Thyroid gland (tissue), 4 donors: ENCODE measurements at regions not wholly inside any gene's neighbourhood (a gene's known extent, or its start where the extent isn't known, plus 50 kb on each side); places are given as distances from the start of the nearest gene placed in this dataset.

Experiments used
- DNase-seq, 2 donors: peaks; one replicate each; pipeline ENCODE4 v3.0.0-alpha.2; 2019
- H3K27ac ChIP-seq, 3 donors: fragments of 200-600 bp; sonication (generic); 1 replicate in 2 of 3; 2 replicates in 1 of 3; pipeline ENCODE4 v1.5.1; 2016 to 2019; ENCODE audit warnings: mild to moderate bottlenecking in 1 of 3, moderate library complexity in 1 of 3
- H3K27me3 ChIP-seq: fragments of 200-600 bp; sonication (generic); one replicate; pipeline ENCODE4 v1.5.1; 2019
- H3K36me3 ChIP-seq, 2 donors: fragments of 200-600 bp; sonication (generic); one replicate each; pipeline ENCODE4 v1.5.1; 2016 to 2019
- H3K4me1 ChIP-seq, 2 donors: fragments of 200-600 bp; sonication (generic); one replicate each; pipeline ENCODE4 v1.5.1; 2017 to 2019
- H3K4me3 ChIP-seq, 3 donors: fragments of 200-600 bp; sonication (generic); replicated peaks in 1 of 3; 1 replicate in 2 of 3; 2 replicates in 1 of 3; pipeline ENCODE4 v1.5.1; 2016; ENCODE audit warnings: mild to moderate bottlenecking in 1 of 3
- H3K9me3 ChIP-seq: fragments of 200-600 bp; sonication (generic); one replicate; pipeline ENCODE4 v1.5.1; 2017
- POLR2A ChIP-seq, 2 donors: fragments of 450-650 bp; IDR thresholded peaks; one replicate each; pipeline ENCODE4 v1.6.1; 2017; ENCODE audit warnings: antibody characterized with exemption in 2 of 2, mild to moderate bottlenecking in 2 of 2, moderate library complexity in 1 of 2
- WGBS, 2 donors: methylation state at CpG; one replicate each; pipeline ENCODE4 v1.1.5; 2017; 5-methylcytosine and 5-hydroxymethylcytosine counted together
- intact Hi-C: fragments of 100-400 bp; cut with DNase I; formaldehyde crosslinking; loops from one replicate; pipeline ENCODE4 v1.15.1; 2023
- TF ChIP-seq, protein P1 (sequence below), 6 experiments: fragments of 200-600 bp in 3 of 6; fragments of 450-650 bp in 3 of 6; sonication (generic) in 3 of 6; IDR thresholded peaks; one replicate each; pipeline ENCODE4 v1.5.1; 2016 to 2019; ENCODE audit warnings: antibody characterized with exemption in 6 of 6, mild to moderate bottlenecking in 2 of 6, inconsistent platforms in 1 of 6, moderate library complexity in 1 of 6

DNA sequence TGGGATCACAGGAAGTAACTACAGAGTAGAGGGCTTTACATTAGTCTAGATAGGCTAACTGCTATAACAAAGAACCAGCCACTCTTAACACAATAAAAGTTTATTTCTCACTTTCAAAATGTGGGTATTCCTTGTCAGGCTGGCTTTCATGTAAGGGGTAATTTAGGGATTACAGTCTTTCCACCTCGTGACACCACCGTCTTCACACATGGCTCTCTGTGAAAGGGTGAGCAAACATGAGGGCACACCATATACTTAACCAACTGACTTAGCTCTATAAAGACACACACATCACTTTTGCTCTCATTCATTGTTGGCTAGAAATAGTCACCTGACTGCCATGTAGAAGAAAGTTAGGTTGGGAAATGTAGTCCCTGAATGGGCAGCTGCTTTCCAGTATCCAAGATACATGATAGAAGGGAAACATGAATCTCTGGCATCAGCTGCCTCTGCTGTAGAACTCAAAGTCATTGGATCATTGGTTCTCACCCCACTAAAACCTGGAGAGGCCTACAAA is 66.1 kb upstream of the CRY1 start:
- Histone ChIP-seq H3K4me3 (no peak overlapping the region), H3K36me3 (no peaks in the 10 kb centered on the region), H3K27ac (no peak overlapping the region), H3K9me3 (no peaks in the 10 kb centered on the region), H3K4me1 (no peaks in the 10 kb centered on the region), H3K27me3 (no peaks in the 10 kb centered on the region)
- DNase-seq, result no peak
- 84 to 93% methylated on average over 2 of the region's 2 CpGs for WGBS, 2 donors
- TF ChIP-seq POLR2A (IDR thresholded peaks at IDR 0.05), result no peak
- TF ChIP-seq, protein P1, sequence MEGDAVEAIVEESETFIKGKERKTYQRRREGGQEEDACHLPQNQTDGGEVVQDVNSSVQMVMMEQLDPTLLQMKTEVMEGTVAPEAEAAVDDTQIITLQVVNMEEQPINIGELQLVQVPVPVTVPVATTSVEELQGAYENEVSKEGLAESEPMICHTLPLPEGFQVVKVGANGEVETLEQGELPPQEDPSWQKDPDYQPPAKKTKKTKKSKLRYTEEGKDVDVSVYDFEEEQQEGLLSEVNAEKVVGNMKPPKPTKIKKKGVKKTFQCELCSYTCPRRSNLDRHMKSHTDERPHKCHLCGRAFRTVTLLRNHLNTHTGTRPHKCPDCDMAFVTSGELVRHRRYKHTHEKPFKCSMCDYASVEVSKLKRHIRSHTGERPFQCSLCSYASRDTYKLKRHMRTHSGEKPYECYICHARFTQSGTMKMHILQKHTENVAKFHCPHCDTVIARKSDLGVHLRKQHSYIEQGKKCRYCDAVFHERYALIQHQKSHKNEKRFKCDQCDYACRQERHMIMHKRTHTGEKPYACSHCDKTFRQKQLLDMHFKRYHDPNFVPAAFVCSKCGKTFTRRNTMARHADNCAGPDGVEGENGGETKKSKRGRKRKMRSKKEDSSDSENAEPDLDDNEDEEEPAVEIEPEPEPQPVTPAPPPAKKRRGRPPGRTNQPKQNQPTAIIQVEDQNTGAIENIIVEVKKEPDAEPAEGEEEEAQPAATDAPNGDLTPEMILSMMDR (IDR thresholded peaks at IDR 0.05), result no peak
- intact Hi-C loops, result no loop called here

DNA sequence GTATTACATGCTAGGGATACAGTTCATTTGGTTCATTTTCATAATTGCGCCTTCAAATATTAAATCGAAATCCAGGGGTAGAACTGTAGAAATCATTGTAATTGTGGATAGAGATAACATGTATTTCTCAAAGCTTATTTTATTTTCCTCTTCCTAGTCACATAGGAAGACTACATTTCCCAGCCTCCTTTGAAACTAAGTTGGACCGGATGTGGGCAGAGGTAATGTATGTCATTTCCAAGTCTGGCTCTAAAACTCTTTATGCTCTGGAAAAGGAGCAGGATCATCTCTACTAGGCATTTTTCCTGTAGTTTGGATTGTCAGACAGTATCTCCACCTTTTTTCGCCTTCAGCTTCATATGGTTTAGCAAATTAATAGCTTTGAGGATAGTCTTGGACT is 70.1 kb upstream of the CRY1 start:
- Histone ChIP-seq H3K36me3 (no peaks in the 10 kb centered on the region), H3K27ac (no peak overlapping the region), H3K4me1 (peaks cover 0 to 13% of the 10 kb centered on the region in 2 donors), H3K27me3 (no peaks in the 10 kb centered on the region), H3K9me3 (no peaks in the 10 kb centered on the region), H3K4me3 (no peak overlapping the region)
- DNase-seq, result no peak
- intact Hi-C loops, result no loop called here
- WGBS, 2 donors, result 83 to 94% methylated on average over 4 of the region's 4 CpGs
- TF ChIP-seq, protein P1 (IDR thresholded peaks at IDR 0.05), result no peak
- TF ChIP-seq POLR2A (IDR thresholded peaks at IDR 0.05), result no peak

DNA sequence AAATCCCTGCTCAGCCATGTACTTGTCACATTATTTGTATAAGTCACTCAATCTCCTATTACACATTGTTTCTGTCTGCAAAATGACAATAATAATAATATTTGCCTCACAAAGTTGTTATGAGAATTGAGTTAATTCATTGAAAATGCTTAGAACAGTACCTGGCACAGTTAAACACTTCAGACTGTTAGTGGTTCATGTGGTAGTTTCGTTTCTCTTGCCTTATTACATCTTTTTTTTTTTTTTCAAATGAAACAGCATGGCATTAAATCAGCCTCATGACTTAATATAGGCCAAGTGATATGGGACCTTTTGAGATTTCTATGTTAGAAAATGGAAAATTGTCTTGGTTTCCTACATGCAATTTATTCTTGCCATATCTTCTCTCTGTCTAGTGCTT is 71.0 kb upstream of the CRY1 start:
- no peak for DNase-seq
- Histone ChIP-seq H3K36me3 (no peaks in the 10 kb centered on the region), H3K27me3 (no peaks in the 10 kb centered on the region), H3K27ac (no peak overlapping the region), H3K4me3 (no peak overlapping the region), H3K9me3 (no peaks in the 10 kb centered on the region), H3K4me1 (peaks cover 0 to 13% of the 10 kb centered on the region in 2 donors)
- intact Hi-C loops, result no loop called here
- TF ChIP-seq, protein P1 (IDR thresholded peaks at IDR 0.05), result no peak
- no peak for TF ChIP-seq POLR2A (IDR thresholded peaks at IDR 0.05)
- WGBS, 2 donors, result 65 to 72% methylated on average over 1 of the region's 1 CpG

DNA sequence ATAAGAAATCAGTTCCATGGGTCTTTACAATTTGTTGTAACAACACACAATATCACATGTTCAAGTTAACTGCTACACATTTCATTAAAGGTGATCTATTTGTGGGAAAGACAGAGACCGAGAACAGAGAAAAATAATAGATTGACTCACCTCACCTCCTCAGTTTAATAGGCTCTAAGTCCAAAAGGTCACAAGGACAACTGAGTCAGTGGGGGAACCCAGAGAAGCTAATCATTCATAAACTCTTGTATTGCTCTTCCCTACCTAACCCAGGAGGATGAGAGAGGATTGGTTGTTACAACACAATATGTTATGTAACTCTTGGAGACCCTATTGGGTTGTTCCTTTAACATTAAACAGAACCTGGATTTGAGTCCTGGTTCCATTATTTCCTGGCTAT is 72.2 kb upstream of the CRY1 start:
- Histone ChIP-seq H3K36me3 (no peaks in the 10 kb centered on the region), H3K4me3 (no peak overlapping the region), H3K27me3 (no peaks in the 10 kb centered on the region), H3K4me1 (peaks cover 0 to 13% of the 10 kb centered on the region in 2 donors), H3K27ac (no peak overlapping the region), H3K9me3 (no peaks in the 10 kb centered on the region)
- TF ChIP-seq, protein P1 (IDR thresholded peaks at IDR 0.05), result no peak
- TF ChIP-seq POLR2A (IDR thresholded peaks at IDR 0.05), result no peak
- 86 to 93% methylated on average over 1 of the region's 1 CpG for WGBS, 2 donors
- no peak for DNase-seq
- intact Hi-C loops, result no loop called here

DNA sequence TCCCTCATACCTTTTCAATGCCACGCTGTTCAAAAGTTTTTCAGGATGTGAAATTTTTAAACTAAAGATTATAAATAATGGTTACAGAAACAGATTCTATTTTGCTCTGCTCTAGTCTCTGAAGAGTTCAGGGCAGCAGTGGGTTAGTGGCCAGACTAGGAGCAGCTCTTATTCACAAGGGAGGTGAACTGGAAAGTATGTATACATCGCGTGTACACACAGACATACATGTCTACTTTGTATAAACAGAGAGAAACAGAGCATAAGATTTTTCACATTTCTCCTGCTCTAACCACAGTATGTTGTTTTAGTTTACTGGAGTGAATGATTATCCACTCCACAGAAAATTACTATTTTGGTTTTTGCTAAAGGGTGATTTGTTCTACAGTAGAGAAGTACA is 74.4 kb upstream of the CRY1 start:
- DNase-seq, result no peak
- Histone ChIP-seq H3K4me1 (peaks cover 0 to 13% of the 10 kb centered on the region in 2 donors), H3K27me3 (no peaks in the 10 kb centered on the region), H3K36me3 (no peaks in the 10 kb centered on the region), H3K4me3 (no peak overlapping the region), H3K9me3 (no peaks in the 10 kb centered on the region), H3K27ac (no peak overlapping the region)
- intact Hi-C loops, result no loop called here
- WGBS, 2 donors, result 27 to 29% methylated on average over 3 of the region's 3 CpGs
- TF ChIP-seq POLR2A (IDR thresholded peaks at IDR 0.05), result no peak

DNA sequence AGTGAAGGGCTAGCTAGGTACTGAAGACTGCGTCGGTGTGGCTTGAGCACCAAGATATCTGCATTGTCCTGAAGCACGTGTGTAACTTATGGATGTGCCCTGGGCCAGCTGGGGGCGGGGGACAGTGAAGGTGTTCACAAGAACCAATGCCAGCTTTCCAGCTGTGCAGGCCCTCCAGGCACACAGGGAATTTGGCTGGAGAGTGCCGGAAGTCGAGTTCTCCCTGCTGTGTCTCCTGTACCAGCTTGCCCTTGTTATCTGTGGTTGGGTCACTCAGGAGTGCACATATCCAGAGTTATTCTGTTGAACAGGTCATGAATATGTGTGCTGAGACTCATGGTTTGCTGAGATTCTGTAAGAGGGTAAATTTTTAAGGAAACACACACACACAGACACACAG is 75.9 kb upstream of the CRY1 start:
- no peak for TF ChIP-seq POLR2A (IDR thresholded peaks at IDR 0.05)
- TF ChIP-seq, protein P1 (IDR thresholded peaks at IDR 0.05), result no peak
- H3K4me3 ChIP-seq, result no peak overlapping the region
- intact Hi-C loops, result no loop called here
- DNase-seq, result no peak
- H3K36me3 ChIP-seq, result no peaks in the 10 kb centered on the region
- 83 to 91% methylated on average over 6 of the region's 6 CpGs for WGBS, 2 donors
- H3K27ac ChIP-seq, result no peak overlapping the region
- H3K27me3 ChIP-seq, result no peaks in the 10 kb centered on the region
- H3K9me3 ChIP-seq, result no peaks in the 10 kb centered on the region
- peaks cover 0 to 13% of the 10 kb centered on the region in 2 donors for H3K4me1 ChIP-seq
